LoVo (cell line): ENCODE measurements at regions not wholly inside any gene's neighbourhood (a gene's known extent, or its start where the extent isn't known, plus 50 kb on each side); places are given as distances from the start of the nearest gene placed in this dataset.
"Not testable (repeated sequence)": the region's sequence is repeated elsewhere in the genome, so short reads cannot be mapped to it uniquely, and the experiment has no call there.

Experiments
- DNase-seq: peaks from one replicate; pipeline ENCODE4 v3.0.0-alpha.2; 2016; ENCODE audit warnings: low spot score

- DNase-seq, result no peak
Observed at GRCh38 chrX:117843749-117844148, 272.9 kb downstream of the KLHL13 start.

GRCh38 chrX:117840645-117841044, 276.0 kb downstream of the KLHL13 start:
- DNase-seq, result no peak

GRCh38 chrX:117839544-117839943, 277.1 kb downstream of the KLHL13 start:
- DNase-seq, result no peak

GRCh38 chrX:117838581-117839331, 277.9 kb downstream of the KLHL13 start:
- no peak for DNase-seq

GRCh38 chrX:117835034-117835433, 281.6 kb downstream of the KLHL13 start:
- DNase-seq, result no peak

GRCh38 chrX:117834076-117834475, 282.5 kb downstream of the KLHL13 start:
- peak; percentile 37 for DNase-seq

- DNase-seq, result not testable (repeated sequence)
Observed at GRCh38 chrX:117821472-117821871, 295.1 kb downstream of the KLHL13 start.

GRCh38 chrX:117808426-117808825, 308.2 kb downstream of the KLHL13 start:
- DNase-seq, result no peak

GRCh38 chrX:117803463-117803862, 313.1 kb downstream of the KLHL13 start:
- DNase-seq, result no peak

GRCh38 chrX:117788339-117788738, 328.3 kb downstream of the KLHL13 start:
- DNase-seq, result no peak

- DNase-seq, result no peak
Observed at GRCh38 chrX:117771384-117771783, 345.2 kb downstream of the KLHL13 start.

GRCh38 chrX:117768861-117769604, 347.6 kb downstream of the KLHL13 start:
- DNase-seq, result no peak

GRCh38 chrX:117765211-117765610, 351.4 kb downstream of the KLHL13 start:
- DNase-seq, result no peak

- DNase-seq, result no peak
Observed at GRCh38 chrX:117752745-117753144, 363.9 kb downstream of the KLHL13 start.

GRCh38 chrX:117751155-117751554, 365.5 kb downstream of the KLHL13 start:
- DNase-seq, result no peak

GRCh38 chrX:117744958-117745357, 371.7 kb downstream of the KLHL13 start:
- DNase-seq, result no peak

- no peak for DNase-seq
Observed at GRCh38 chrX:117743469-117744251, 372.9 kb downstream of the KLHL13 start.

GRCh38 chrX:117713411-117713810, 403.2 kb downstream of the KLHL13 start:
- DNase-seq, result peak; percentile 1

GRCh38 chrX:117711782-117712181, 404.8 kb downstream of the KLHL13 start:
- no peak for DNase-seq

GRCh38 chrX:117707948-117708743, 408.5 kb downstream of the KLHL13 start:
- DNase-seq, result no peak

- no peak for DNase-seq
Observed at GRCh38 chrX:117701050-117701449, 415.6 kb downstream of the KLHL13 start.

- no peak for DNase-seq
Observed at GRCh38 chrX:117689956-117690355, 426.7 kb downstream of the KLHL13 start.
